CD4-positive, alpha-beta T cell treated with Interleukin-17A for 1 hour (primary cell): ENCODE measurements at regions not wholly inside any gene's neighbourhood (a gene's known extent, or its start where the extent isn't known, plus 50 kb on each side); places are given as distances from the start of the nearest gene placed in this dataset.

ENCODE experiments used
- DNase-seq: peaks from one replicate; pipeline ENCODE4 v3.0.0-alpha.2; 2020

- DNase-seq, result no peak
Measured at GRCh38 chr9:115969096-115969495, 184.5 kb upstream of the PAPPA start.

- DNase-seq, result no peak
Measured at GRCh38 chr9:115972362-115972761, 181.2 kb upstream of the PAPPA start.

GRCh38 chr9:115972843-115973595 lies 180.6 kb upstream of the PAPPA start:
- no peak for DNase-seq

GRCh38 chr9:115976781-115977180 lies 176.8 kb upstream of the PAPPA start:
- no peak for DNase-seq

GRCh38 chr9:115978091-115978490 lies 175.5 kb upstream of the PAPPA start:
- no peak for DNase-seq

- DNase-seq, result no peak
Measured at GRCh38 chr9:115978659-115979096, 174.9 kb upstream of the PAPPA start.

GRCh38 chr9:115980054-115980453 lies 173.5 kb upstream of the PAPPA start:
- no peak for DNase-seq

GRCh38 chr9:115980502-115980901 lies 173.1 kb upstream of the PAPPA start:
- DNase-seq, result no peak

- no peak for DNase-seq
Measured at GRCh38 chr9:115980976-115981375, 172.6 kb upstream of the PAPPA start.

GRCh38 chr9:115983366-115983765 lies 170.2 kb upstream of the PAPPA start:
- DNase-seq, result no peak

- no peak for DNase-seq
Measured at GRCh38 chr9:115985657-115986056, 167.9 kb upstream of the PAPPA start.

- no peak for DNase-seq
Measured at GRCh38 chr9:115986508-115986907, 167.1 kb upstream of the PAPPA start.

- no peak for DNase-seq
Measured at GRCh38 chr9:115988701-115989100, 164.9 kb upstream of the PAPPA start.

GRCh38 chr9:115989831-115990230 lies 163.8 kb upstream of the PAPPA start:
- no peak for DNase-seq

GRCh38 chr9:115992834-115993233 lies 160.8 kb upstream of the PAPPA start:
- DNase-seq, result no peak

- DNase-seq, result no peak
Measured at GRCh38 chr9:115997923-115998322, 155.7 kb upstream of the PAPPA start.

- no peak for DNase-seq
Measured at GRCh38 chr9:115998666-115999065, 154.9 kb upstream of the PAPPA start.

GRCh38 chr9:115999498-115999897 lies 154.1 kb upstream of the PAPPA start:
- no peak for DNase-seq

GRCh38 chr9:116000748-116001329 lies 152.8 kb upstream of the PAPPA start:
- DNase-seq, result no peak

- no peak for DNase-seq
Measured at GRCh38 chr9:116002181-116002580, 151.4 kb upstream of the PAPPA start.

GRCh38 chr9:116002624-116003023 lies 151.0 kb upstream of the PAPPA start:
- DNase-seq, result no peak

GRCh38 chr9:116003397-116003796 lies 150.2 kb upstream of the PAPPA start:
- no peak for DNase-seq

GRCh38 chr9:116005205-116005604 lies 148.4 kb upstream of the PAPPA start:
- no peak for DNase-seq

- no peak for DNase-seq
Measured at GRCh38 chr9:116007824-116008223, 145.8 kb upstream of the PAPPA start.

- DNase-seq, result no peak
Measured at GRCh38 chr9:116008278-116008677, 145.3 kb upstream of the PAPPA start.
